ENCODE measurements at regions not wholly inside any gene's neighbourhood (a gene's known extent, or its start where the extent isn't known, plus 50 kb on each side); places are given as distances from the start of the nearest gene placed in this dataset.
"Not testable (repeated sequence)": the region's sequence is repeated elsewhere in the genome, so short reads cannot be mapped to it uniquely, and the experiment has no call there.

GRCh38 chr18:59068276-59069071 is 71.2 kb upstream of the SEC11C start:
- H3K4me1 Mint-ChIP-seq (ENCODE audit: low read depth), result peaks cover 10% of the 10 kb centered on the region
- H3K27me3 Mint-ChIP-seq, result no peaks in the 10 kb centered on the region
- no peak overlapping the region for H3K4me3 Mint-ChIP-seq
- H3K36me3 Mint-ChIP-seq (ENCODE audit: low read depth), result no peaks in the 10 kb centered on the region
- H3K9me3 Mint-ChIP-seq, result no peaks in the 10 kb centered on the region
- no peak overlapping the region for H3K27ac Mint-ChIP-seq

DNA sequence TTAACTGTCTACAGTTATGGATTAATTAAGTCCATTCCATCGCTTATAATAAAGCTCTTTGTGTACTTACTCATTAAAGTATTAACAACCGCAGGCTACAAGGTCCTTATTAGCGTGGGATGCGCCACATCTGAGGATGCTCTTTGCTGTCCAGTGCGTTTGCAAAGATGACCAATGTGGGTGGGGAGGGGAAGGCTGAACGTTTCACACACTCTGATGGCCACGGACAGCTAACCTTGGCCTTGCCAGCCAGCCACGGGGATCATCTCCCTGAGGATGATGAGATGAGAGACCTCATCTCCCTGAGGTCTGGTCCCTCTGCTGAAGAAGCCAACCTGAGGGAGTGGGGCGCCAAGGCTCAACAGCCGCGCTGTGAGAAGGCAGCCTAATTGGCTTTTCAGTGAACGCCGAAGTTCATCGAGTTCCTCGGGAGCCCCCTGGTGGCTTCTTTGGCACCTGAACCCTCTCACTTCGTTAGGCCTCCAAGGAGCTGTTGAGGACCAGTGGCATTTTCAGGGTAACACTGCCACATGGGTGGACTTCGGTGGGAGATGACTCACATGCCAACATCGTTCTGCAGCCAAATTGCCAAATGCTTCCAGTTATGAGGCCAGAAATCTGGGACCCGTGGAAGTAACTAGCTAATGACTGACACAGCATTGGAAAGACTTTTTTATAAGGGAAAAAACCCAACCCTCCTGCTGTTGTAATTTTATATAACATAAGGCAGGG is 69.3 kb upstream of the SEC11C start:
- Mint-ChIP-seq H3K4me1 (ENCODE audit: low read depth) (peaks cover 8% of the 10 kb centered on the region), H3K27me3 (no peaks in the 10 kb centered on the region), H3K4me3 (no peak overlapping the region), H3K9me3 (no peaks in the 10 kb centered on the region), H3K27ac (no peak overlapping the region), H3K36me3 (ENCODE audit: low read depth) (no peaks in the 10 kb centered on the region)

DNA sequence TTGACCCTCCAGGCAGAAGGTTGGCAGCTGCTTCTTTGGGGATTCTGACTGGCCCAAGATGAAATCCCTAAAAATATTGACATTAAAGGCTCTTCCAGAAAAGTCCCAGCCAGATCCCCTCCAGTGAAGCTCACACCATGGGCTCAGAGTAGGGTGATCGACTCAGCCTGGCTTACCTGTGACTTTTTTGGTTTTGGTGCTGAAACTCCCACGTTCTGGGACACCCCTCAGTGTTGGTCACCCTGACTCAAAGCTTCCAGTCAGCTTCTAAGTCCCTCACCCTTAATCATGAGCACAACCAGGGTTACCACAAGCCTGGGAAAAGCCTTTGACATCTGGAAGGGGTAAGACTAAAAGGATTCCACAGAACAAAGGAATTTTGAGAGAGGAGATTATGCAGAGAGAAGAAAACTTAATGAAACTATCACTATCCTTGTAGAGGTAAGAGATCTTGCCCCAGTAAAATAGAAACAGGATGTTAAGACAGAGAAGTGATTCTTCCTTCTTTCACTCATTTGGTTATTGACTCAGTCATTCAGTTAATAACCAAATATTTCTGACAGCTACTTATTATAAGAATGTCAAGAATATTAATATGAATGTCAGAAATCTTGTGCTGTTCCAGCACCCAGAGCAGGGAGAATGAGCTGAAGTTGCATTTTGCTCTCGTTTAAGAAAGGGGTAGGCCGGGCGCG is 66.8 kb upstream of the SEC11C start:
- Mint-ChIP-seq H3K4me3 (no peak overlapping the region), H3K36me3 (ENCODE audit: low read depth) (no peaks in the 10 kb centered on the region), H3K9me3 (no peaks in the 10 kb centered on the region), H3K27me3 (no peaks in the 10 kb centered on the region), H3K27ac (no peak overlapping the region), H3K4me1 (ENCODE audit: low read depth) (peaks cover 8% of the 10 kb centered on the region)

DNA sequence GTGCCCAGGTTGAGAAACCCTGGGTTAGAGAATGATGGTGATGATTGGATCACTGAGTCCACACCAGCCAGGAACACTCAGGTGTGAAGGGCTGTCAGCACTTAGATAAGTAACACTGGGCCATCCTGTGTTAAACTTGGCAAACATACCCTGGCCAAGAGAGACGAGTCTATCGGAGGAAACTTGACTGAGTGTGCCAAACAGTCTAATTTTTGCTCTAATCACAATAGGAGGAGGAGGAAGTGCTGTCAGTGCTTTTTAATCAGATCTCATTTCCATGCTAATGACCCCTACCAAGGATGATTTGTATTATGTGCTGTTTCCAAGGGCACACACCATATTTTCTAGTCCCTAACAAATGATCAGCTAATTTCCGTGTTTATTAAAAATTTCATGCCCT is 63.8 kb upstream of the SEC11C start:
- H3K9me3 Mint-ChIP-seq, result no peaks in the 10 kb centered on the region
- H3K4me3 Mint-ChIP-seq, result no peak overlapping the region
- H3K36me3 Mint-ChIP-seq (ENCODE audit: low read depth), result no peaks in the 10 kb centered on the region
- H3K27me3 Mint-ChIP-seq, result no peaks in the 10 kb centered on the region
- no peak overlapping the region for H3K27ac Mint-ChIP-seq
- H3K4me1 Mint-ChIP-seq (ENCODE audit: low read depth), result peaks cover 8% of the 10 kb centered on the region

GRCh38 chr18:59079264-59079663 is 60.4 kb upstream of the SEC11C start:
- Mint-ChIP-seq H3K4me1 (ENCODE audit: low read depth) (peaks cover 4% of the 10 kb centered on the region), H3K36me3 (ENCODE audit: low read depth) (no peaks in the 10 kb centered on the region), H3K27me3 (peaks cover 14% of the 10 kb centered on the region), H3K4me3 (no peak overlapping the region), H3K9me3 (no peaks in the 10 kb centered on the region), H3K27ac (no peak overlapping the region)

DNA sequence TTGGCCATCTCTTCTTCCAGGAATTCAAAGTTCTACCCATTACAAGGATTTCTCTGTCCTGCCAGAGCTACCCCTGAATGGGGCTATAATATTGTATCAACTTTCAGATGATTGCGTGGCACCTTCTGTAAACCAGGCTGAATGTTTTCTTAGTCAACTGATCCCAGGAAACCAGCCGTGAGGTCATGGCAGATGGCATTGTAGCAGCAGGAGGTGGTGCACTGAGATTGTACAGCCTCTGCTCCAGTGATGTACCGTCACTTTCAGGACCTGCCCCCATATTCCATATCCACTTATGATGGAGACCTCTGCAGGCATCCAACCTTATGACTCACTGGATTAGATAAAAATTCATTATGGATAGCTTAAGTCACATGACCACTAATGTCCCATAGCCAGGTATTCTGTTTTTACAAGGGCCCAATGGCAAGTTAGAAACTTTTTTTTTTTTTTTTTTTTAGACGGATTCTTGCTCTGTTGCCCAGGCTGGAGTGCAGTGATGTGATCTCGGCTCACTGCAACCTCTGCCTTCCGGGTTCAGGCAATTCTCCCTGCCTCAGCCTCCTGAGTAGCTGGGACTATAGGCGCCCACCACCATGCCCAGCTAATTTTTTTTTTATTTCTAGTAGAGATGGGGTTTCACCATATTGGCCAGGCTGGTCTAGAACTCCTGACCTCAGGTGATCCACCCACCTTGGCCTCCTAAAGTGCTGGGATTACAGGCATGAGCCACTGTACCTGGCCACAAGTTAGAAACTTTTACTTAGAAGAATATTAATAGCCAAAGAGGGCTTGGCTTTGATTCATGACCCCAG is 59.8 kb upstream of the SEC11C start:
- H3K36me3 Mint-ChIP-seq (ENCODE audit: low read depth); H3K27ac Mint-ChIP-seq; H3K4me1 Mint-ChIP-seq (ENCODE audit: low read depth); H3K4me3 Mint-ChIP-seq; H3K9me3 Mint-ChIP-seq: not testable (repeated sequence)
- peaks cover 14% of the 10 kb centered on the region for H3K27me3 Mint-ChIP-seq

- H3K36me3 Mint-ChIP-seq (ENCODE audit: low read depth), result no peaks in the 10 kb centered on the region
- peaks cover 14% of the 10 kb centered on the region for H3K27me3 Mint-ChIP-seq
- H3K4me3 Mint-ChIP-seq, result no peak overlapping the region
- no peak overlapping the region for H3K27ac Mint-ChIP-seq
- H3K4me1 Mint-ChIP-seq (ENCODE audit: low read depth), result peaks cover 5% of the 10 kb centered on the region
- no peaks in the 10 kb centered on the region for H3K9me3 Mint-ChIP-seq
These were observed 56.4 kb upstream of the SEC11C start for GRCh38 chr18:59083136-59083818.

GRCh38 chr18:59085126-59085794 is 54.4 kb upstream of the SEC11C start:
- Mint-ChIP-seq H3K27me3 (peaks cover 16% of the 10 kb centered on the region), H3K27ac (no peak overlapping the region), H3K9me3 (no peaks in the 10 kb centered on the region), H3K4me1 (ENCODE audit: low read depth) (peaks cover 5% of the 10 kb centered on the region), H3K4me3 (no peak overlapping the region), H3K36me3 (ENCODE audit: low read depth) (no peaks in the 10 kb centered on the region)

DNA sequence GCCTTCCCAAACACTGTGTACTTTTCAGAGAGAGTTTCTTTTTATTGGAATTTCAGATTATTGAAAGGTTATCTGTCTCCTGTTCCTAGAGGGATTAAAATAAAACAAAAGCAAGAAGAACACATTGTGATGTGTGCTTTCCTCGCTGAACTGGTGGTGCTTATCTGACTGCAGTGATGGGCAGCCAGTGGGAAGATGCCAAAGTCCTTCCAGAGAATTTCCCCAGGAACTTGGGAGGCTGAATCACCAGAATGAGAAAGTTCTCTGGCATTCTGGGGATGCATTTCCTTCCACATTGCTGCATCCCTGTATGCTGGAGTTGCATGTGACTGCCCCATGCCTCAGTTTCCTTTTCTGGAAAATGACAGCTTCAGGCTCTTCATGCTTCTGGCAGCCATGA is 53.9 kb upstream of the SEC11C start:
- H3K9me3 Mint-ChIP-seq, result no peaks in the 10 kb centered on the region
- no peaks in the 10 kb centered on the region for H3K36me3 Mint-ChIP-seq (ENCODE audit: low read depth)
- no peak overlapping the region for H3K27ac Mint-ChIP-seq
- no peak overlapping the region for H3K4me3 Mint-ChIP-seq
- peaks cover 16% of the 10 kb centered on the region for H3K27me3 Mint-ChIP-seq
- peaks cover 5% of the 10 kb centered on the region for H3K4me1 Mint-ChIP-seq (ENCODE audit: low read depth)

DNA sequence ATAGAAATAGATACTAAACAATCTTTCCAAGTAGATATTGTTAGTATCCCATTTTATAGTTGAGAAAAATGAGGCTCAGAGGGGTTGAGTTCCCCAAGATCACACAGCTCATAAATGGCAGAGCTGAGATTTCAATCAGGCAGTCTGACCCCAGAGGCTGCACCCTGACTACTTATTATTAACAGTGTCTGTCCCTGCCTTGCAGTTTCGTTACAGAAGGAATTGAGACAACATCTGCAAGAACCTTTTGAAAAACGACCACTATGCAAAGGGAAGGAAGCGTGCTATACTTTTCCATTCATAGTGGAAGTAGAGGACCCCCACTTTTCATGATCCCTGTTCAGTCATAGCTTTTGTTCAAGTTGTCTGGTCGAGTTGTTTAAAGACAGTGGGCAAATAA is 53.2 kb upstream of the SEC11C start:
- Mint-ChIP-seq H3K4me3 (no peak overlapping the region), H3K36me3 (ENCODE audit: low read depth) (no peaks in the 10 kb centered on the region), H3K27ac (no peak overlapping the region), H3K9me3 (no peaks in the 10 kb centered on the region), H3K4me1 (ENCODE audit: low read depth) (peaks cover 5% of the 10 kb centered on the region), H3K27me3 (peaks cover 16% of the 10 kb centered on the region)

- peaks cover 16% of the 10 kb centered on the region for H3K27me3 Mint-ChIP-seq
These were observed 52.3 kb upstream of the SEC11C start for GRCh38 chr18:59087391-59087790.

More at GRCh38 chr18:59087391-59087790, 52.3 kb upstream of the SEC11C start:
- Mint-ChIP-seq H3K4me1 (ENCODE audit: low read depth) (peaks cover 5% of the 10 kb centered on the region), H3K9me3 (no peaks in the 10 kb centered on the region), H3K4me3 (no peak overlapping the region), H3K36me3 (ENCODE audit: low read depth) (no peaks in the 10 kb centered on the region), H3K27ac (no peak overlapping the region)
